GM12874 (cell line): ENCODE measurements at regions not wholly inside any gene's neighbourhood (a gene's known extent, or its start where the extent isn't known, plus 50 kb on each side); places are given as distances from the start of the nearest gene placed in this dataset.

Source experiments
- CTCF ChIP-seq: IDR thresholded peaks from 2 replicates; pipeline ENCODE4 v1.5.1; 2011; ENCODE audit warnings: low read depth, mild to moderate bottlenecking, control low read depth, low read length, moderate library complexity; ENCODE audit not compliant: insufficient read depth

GRCh38 chr1:98441281-98441680, 220.2 kb upstream of the SNX7 start:
- TF ChIP-seq CTCF: no peak

GRCh38 chr1:98439471-98439870, 222.1 kb upstream of the SNX7 start:
- TF ChIP-seq CTCF: no peak

- no peak for TF ChIP-seq CTCF
These were observed 224.0 kb upstream of the SNX7 start for GRCh38 chr1:98437540-98437939.

GRCh38 chr1:98437011-98437410, 224.5 kb upstream of the SNX7 start:
- no peak for TF ChIP-seq CTCF

- TF ChIP-seq CTCF: no peak
These were observed 231.5 kb upstream of the SNX7 start for GRCh38 chr1:98429965-98430443.

- no peak for TF ChIP-seq CTCF
These were observed 232.7 kb upstream of the SNX7 start for GRCh38 chr1:98428864-98429263.

- TF ChIP-seq CTCF: no peak
These were observed 233.9 kb upstream of the SNX7 start for GRCh38 chr1:98427664-98428063.

- no peak for TF ChIP-seq CTCF
These were observed 235.4 kb upstream of the SNX7 start for GRCh38 chr1:98426092-98426491.
